ENCODE measurements at regions not wholly inside any gene's neighbourhood (a gene's known extent, or its start where the extent isn't known, plus 50 kb on each side); places are given as distances from the start of the nearest gene placed in this dataset.

GRCh38 chr5:27995867-27996266, 957.5 kb upstream of the CDH9 start:
- Histone ChIP-seq H3K4me2 (peak overlapping the region; percentile 80), H3K27ac (peak overlapping the region; percentile 26; the same call in 1 of the 2 replicates), H4K20me1 (ENCODE audit: insufficient read depth) (no peaks in the 10 kb centered on the region), H2AFZ (ENCODE audit: low read depth) (peak overlapping the region; percentile 62), H3K36me3 (ENCODE audit: insufficient read depth) (no peaks in the 10 kb centered on the region), H3K4me1 (ENCODE audit: low read depth, poor library complexity, severe bottlenecking) (peaks cover 8% of the 10 kb centered on the region), H3K4me3 (IDR thresholded peaks at IDR 0.05; ENCODE audit: insufficient read depth, low read depth, low read length) (no peak overlapping the region), H3K79me2 (ENCODE audit: insufficient read depth, low read depth) (no peaks in the 10 kb centered on the region), H3K27me3 (ENCODE audit: insufficient read depth, low read depth) (no peaks in the 10 kb centered on the region), H3K9ac (peak overlapping the region; percentile 19; the same call in 1 of the 2 replicates)
- TF ChIP-seq CTCF (conservative IDR thresholded peaks at IDR 0.05; ENCODE audit: low read depth, low read length) = no peak

DNA sequence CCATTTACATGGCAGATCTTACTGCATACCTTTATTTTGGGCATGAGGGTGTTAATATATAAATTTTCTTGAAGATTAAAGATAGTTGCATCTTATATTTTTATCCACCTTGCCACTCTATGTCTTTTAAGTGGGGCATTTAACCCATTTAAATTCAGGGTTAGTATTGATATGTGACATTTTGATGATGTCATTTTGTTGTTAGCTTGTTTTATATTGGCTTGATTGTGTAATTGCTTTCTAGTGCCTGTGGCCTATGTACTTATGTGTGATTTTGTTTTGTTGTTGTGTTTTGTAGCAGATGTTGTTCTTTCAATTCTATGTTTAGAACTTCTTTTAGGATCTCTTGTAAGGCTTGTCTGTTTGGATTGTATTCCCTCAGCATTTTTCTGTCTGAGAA, 939.9 kb upstream of the CDH9 start:
- no peaks in the 10 kb centered on the region for H3K27me3 ChIP-seq (ENCODE audit: insufficient read depth, low read depth)
- no peak overlapping the region for H2AFZ ChIP-seq (ENCODE audit: low read depth)
- TF ChIP-seq CTCF (conservative IDR thresholded peaks at IDR 0.05; ENCODE audit: low read depth, low read length) = no peak

DNA sequence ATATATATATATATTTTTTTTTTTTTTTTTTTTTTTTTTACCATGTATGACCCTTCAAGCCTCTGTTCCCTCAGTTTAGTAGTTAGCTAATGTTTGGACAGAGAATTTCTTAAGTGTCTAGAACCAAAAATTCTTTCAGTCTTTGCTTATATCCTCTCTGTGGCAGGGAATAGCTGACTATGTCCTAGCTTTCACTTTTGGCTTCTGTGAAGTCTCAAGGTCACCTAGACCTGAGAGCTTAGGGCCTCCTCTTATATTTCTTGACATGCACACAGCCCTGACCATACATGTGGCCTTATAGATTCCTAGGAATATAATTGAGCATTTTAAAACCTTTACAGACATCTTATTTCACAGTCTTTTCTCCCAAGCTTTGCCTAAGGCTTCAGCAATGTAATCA, 930.8 kb upstream of the CDH9 start:
- Histone ChIP-seq H3K4me3 (IDR thresholded peaks at IDR 0.05; ENCODE audit: insufficient read depth, low read depth, low read length) (no peak overlapping the region), H4K20me1 (ENCODE audit: insufficient read depth) (no peaks in the 10 kb centered on the region), H3K27me3 (ENCODE audit: insufficient read depth, low read depth) (no peaks in the 10 kb centered on the region), H3K79me2 (ENCODE audit: insufficient read depth, low read depth) (no peaks in the 10 kb centered on the region), H2AFZ (ENCODE audit: low read depth) (no peak overlapping the region), H3K36me3 (ENCODE audit: insufficient read depth) (no peaks in the 10 kb centered on the region), H3K4me2 (no peak overlapping the region), H3K27ac (no peak overlapping the region), H3K9ac (no peak overlapping the region), H3K4me1 (ENCODE audit: low read depth, poor library complexity, severe bottlenecking) (no peaks in the 10 kb centered on the region)
- TF ChIP-seq CTCF (conservative IDR thresholded peaks at IDR 0.05; ENCODE audit: low read depth, low read length) = no peak

More for the DNA sequence above, 939.9 kb upstream of the CDH9 start:
- Histone ChIP-seq H3K36me3 (ENCODE audit: insufficient read depth) (no peaks in the 10 kb centered on the region), H3K4me1 (ENCODE audit: low read depth, poor library complexity, severe bottlenecking) (no peaks in the 10 kb centered on the region), H4K20me1 (ENCODE audit: insufficient read depth) (no peaks in the 10 kb centered on the region), H3K79me2 (ENCODE audit: insufficient read depth, low read depth) (no peaks in the 10 kb centered on the region), H3K4me3 (IDR thresholded peaks at IDR 0.05; ENCODE audit: insufficient read depth, low read depth, low read length) (no peak overlapping the region), H3K4me2 (no peak overlapping the region), H3K9ac (no peak overlapping the region), H3K27ac (no peak overlapping the region)

DNA sequence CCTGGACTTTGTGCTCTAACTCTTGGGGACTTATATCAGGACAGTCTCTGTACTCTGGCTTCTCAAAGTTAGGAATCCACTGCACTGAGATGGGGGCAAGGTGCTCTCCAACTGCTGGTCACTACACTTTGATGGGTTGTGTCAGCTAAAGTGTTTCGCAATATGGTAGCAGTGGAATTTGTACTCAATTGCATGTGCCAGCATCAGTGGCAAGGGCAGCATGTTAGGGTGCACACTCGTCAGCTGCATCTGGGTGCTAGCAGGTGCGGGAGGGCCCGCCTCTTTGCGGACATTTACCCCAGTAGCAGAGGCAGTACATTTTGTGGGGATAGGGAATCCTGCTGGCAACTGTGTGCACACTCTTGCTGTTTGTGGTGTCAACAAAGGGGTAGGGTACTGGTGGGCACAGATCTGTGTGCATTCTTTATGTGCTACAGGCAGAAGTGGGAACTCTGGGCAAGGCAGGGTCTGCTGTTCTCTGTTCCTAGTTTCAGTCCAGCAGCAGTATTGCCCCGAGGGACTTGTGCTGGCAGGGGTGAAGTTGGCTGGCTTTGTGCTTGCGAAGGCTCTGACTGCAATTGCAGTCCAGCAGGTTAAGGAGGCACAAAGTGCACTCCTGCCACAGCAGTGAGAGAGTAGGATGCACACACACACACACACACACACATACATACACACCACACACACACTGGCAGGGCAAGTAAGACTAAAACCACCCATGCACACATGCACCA, 924.8 kb upstream of the CDH9 start:
- Histone ChIP-seq H2AFZ (ENCODE audit: low read depth) (no peak overlapping the region), H3K27me3 (ENCODE audit: insufficient read depth, low read depth) (no peaks in the 10 kb centered on the region), H3K4me1 (ENCODE audit: low read depth, poor library complexity, severe bottlenecking) (no peaks in the 10 kb centered on the region), H4K20me1 (ENCODE audit: insufficient read depth) (no peaks in the 10 kb centered on the region), H3K36me3 (ENCODE audit: insufficient read depth) (no peaks in the 10 kb centered on the region), H3K9ac (no peak overlapping the region), H3K4me2 (no peak overlapping the region), H3K4me3 (IDR thresholded peaks at IDR 0.05; ENCODE audit: insufficient read depth, low read depth, low read length) (no peak overlapping the region), H3K79me2 (ENCODE audit: insufficient read depth, low read depth) (no peaks in the 10 kb centered on the region), H3K27ac (no peak overlapping the region)
- TF ChIP-seq CTCF (conservative IDR thresholded peaks at IDR 0.05; ENCODE audit: low read depth, low read length) = no peak
